Neural progenitor cell (in vitro differentiated cells): ENCODE measurements at regions not wholly inside any gene's neighbourhood (a gene's known extent, or its start where the extent isn't known, plus 50 kb on each side); places are given as distances from the start of the nearest gene placed in this dataset.
A peak's percentile ranks its signal among the peaks of the same experiment; 100 is the strongest.

Experiments used
- CTCF ChIP-seq: fragments of 200-600 bp; sonication (generic); IDR thresholded peaks from 2 replicates; pipeline ENCODE4 v1.5.1; 2017; ENCODE audit warnings: antibody characterized with exemption, mild to moderate bottlenecking
- EZH2 ChIP-seq: fragments of 200-600 bp; sonication (generic); IDR thresholded peaks from 2 replicates; pipeline ENCODE4 v1.6.1; 2017; ENCODE audit warnings: antibody characterized with exemption, mild to moderate bottlenecking, moderate library complexity

- TF ChIP-seq CTCF (peak; percentile 16), EZH2 (no peak)
These were observed 78.8 kb downstream of the HIF1AN start for GRCh38 chr10:100614429-100615095.
